ENCODE measurements at regions not wholly inside any gene's neighbourhood (a gene's known extent, or its start where the extent isn't known, plus 50 kb on each side); places are given as distances from the start of the nearest gene placed in this dataset.

DNA sequence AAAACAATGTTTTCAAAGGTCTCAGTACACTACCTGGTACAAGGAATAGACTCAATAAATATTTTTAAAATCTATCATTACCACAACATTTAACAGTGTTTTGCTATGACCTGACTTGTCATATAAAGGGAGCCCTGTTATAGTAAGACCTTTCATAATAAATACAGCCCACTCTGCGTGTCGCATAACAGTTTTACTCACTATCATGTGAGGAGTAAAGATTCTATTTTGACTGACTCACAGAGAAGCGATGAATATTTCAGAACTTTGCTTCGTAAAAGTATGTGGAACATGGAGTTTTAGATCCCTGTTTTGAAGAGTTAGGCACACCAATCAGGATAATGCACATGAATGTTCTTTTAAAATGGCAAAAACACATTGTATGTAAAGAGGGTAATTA, 531.2 kb downstream of the KCNA4 start:
- TF ChIP-seq, protein P1, sequence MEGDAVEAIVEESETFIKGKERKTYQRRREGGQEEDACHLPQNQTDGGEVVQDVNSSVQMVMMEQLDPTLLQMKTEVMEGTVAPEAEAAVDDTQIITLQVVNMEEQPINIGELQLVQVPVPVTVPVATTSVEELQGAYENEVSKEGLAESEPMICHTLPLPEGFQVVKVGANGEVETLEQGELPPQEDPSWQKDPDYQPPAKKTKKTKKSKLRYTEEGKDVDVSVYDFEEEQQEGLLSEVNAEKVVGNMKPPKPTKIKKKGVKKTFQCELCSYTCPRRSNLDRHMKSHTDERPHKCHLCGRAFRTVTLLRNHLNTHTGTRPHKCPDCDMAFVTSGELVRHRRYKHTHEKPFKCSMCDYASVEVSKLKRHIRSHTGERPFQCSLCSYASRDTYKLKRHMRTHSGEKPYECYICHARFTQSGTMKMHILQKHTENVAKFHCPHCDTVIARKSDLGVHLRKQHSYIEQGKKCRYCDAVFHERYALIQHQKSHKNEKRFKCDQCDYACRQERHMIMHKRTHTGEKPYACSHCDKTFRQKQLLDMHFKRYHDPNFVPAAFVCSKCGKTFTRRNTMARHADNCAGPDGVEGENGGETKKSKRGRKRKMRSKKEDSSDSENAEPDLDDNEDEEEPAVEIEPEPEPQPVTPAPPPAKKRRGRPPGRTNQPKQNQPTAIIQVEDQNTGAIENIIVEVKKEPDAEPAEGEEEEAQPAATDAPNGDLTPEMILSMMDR (IDR thresholded peaks at IDR 0.05; ENCODE audit: borderline replicate concordance, insufficient read depth, low read depth, low read length) = no peak
- H3K4me3 ChIP-seq (ENCODE audit: low read depth, low read length) = no peak overlapping the region

- TF ChIP-seq, protein P1 (IDR thresholded peaks at IDR 0.05; ENCODE audit: borderline replicate concordance, insufficient read depth, low read depth, low read length) = no peak
- no peak overlapping the region for H3K4me3 ChIP-seq (ENCODE audit: low read depth, low read length)
Measured at GRCh38 chr11:29484548-29484947, 532.3 kb downstream of the KCNA4 start.

GRCh38 chr11:29483831-29484230, 533.0 kb downstream of the KCNA4 start:
- TF ChIP-seq, protein P1 (IDR thresholded peaks at IDR 0.05; ENCODE audit: borderline replicate concordance, insufficient read depth, low read depth, low read length) = no peak
- no peak overlapping the region for H3K4me3 ChIP-seq (ENCODE audit: low read depth, low read length)

- H3K4me3 ChIP-seq (ENCODE audit: low read depth, low read length) = no peak overlapping the region
- TF ChIP-seq, protein P1 (IDR thresholded peaks at IDR 0.05; ENCODE audit: borderline replicate concordance, insufficient read depth, low read depth, low read length) = no peak
Measured at GRCh38 chr11:29482510-29482909, 534.3 kb downstream of the KCNA4 start.

- TF ChIP-seq, protein P1 (IDR thresholded peaks at IDR 0.05; ENCODE audit: borderline replicate concordance, insufficient read depth, low read depth, low read length) = no peak
Measured at GRCh38 chr11:29481738-29482137, 535.1 kb downstream of the KCNA4 start.

GRCh38 chr11:29480981-29481380, 535.8 kb downstream of the KCNA4 start:
- no peak overlapping the region for H3K4me3 ChIP-seq (ENCODE audit: low read depth, low read length)
- TF ChIP-seq, protein P1 (IDR thresholded peaks at IDR 0.05; ENCODE audit: borderline replicate concordance, insufficient read depth, low read depth, low read length) = no peak

More at GRCh38 chr11:29481738-29482137, 535.1 kb downstream of the KCNA4 start:
- H3K4me3 ChIP-seq (ENCODE audit: low read depth, low read length) = no peak overlapping the region

DNA sequence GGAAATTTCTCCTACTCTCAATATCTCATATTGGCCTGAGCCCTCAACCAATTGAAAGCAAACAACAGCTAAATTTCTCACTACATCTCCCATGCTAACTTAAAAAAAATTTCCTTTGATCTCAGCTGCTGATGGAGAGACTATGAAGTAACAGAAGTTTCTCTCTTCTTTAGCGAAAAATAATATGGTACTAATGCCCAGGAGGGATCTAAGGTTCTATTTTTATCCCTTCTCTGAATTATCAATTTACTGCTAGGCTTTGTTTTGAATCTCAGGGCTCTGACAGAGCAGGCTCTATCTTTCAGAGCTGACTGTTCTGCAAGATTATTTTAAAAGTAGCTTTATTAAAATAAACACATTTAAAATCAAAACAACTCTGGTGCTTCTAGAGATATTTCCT, 558.6 kb downstream of the KCNA4 start:
- H3K4me3 ChIP-seq (ENCODE audit: low read depth, low read length) = no peak overlapping the region
- TF ChIP-seq, protein P1 (IDR thresholded peaks at IDR 0.05; ENCODE audit: borderline replicate concordance, insufficient read depth, low read depth, low read length) = no peak
